Activated CD8-positive, alpha-beta T cell treated with anti-CD3 and anti-CD28 coated beads for 36 hours (primary cell): ENCODE measurements at regions not wholly inside any gene's neighbourhood (a gene's known extent, or its start where the extent isn't known, plus 50 kb on each side); places are given as distances from the start of the nearest gene placed in this dataset.
"Not testable (repeated sequence)": the region's sequence is repeated elsewhere in the genome, so short reads cannot be mapped to it uniquely, and the experiment has no call there.

Source experiments
- ATAC-seq: fragments of 200-7000 bp; cut with Tn5 transposase; one replicate; pipeline ENCODE4 v1.10.0; 2021; ENCODE audit warnings: mild to moderate bottlenecking, moderate library complexity
- CTCF ChIA-PET: fragments of 350-600 bp; sonication (Branson Sonifier 250); formaldehyde crosslinking; loops from one replicate; lab custom pipeline; 2021; ENCODE audit warnings: antibody characterized with exemption; lab: Charles Lee
- POLR2A ChIA-PET: fragments of 350-600 bp; sonication (Branson Sonifier 250); formaldehyde crosslinking; loops from one replicate; lab custom pipeline; 2021; ENCODE audit warnings: antibody characterized with exemption; lab: Charles Lee
- DNase-seq: peaks from one replicate; pipeline ENCODE4 v3.0.0-alpha.2; 2020
- H3K27ac Mint-ChIP-seq: one replicate; pipeline ENCODE4 v1.8.0; 2021; ENCODE audit warnings: mild to moderate bottlenecking, mixed read lengths
- H3K27me3 Mint-ChIP-seq: one replicate; pipeline ENCODE4 v1.8.0; 2021; ENCODE audit warnings: mixed read lengths
- H3K36me3 Mint-ChIP-seq: one replicate; pipeline ENCODE4 v1.8.0; 2021; ENCODE audit warnings: low read depth, mixed read lengths
- H3K4me1 Mint-ChIP-seq: one replicate; pipeline ENCODE4 v1.8.0; 2021; ENCODE audit warnings: low read depth, mixed read lengths
- H3K4me3 Mint-ChIP-seq: one replicate; pipeline ENCODE4 v1.8.0; 2021; ENCODE audit warnings: mild to moderate bottlenecking, moderate library complexity, mixed read lengths
- H3K9me3 Mint-ChIP-seq: one replicate; pipeline ENCODE4 v1.8.0; 2021; ENCODE audit warnings: mixed read lengths
- intact Hi-C: fragments of 100-400 bp; cut with micrococcal nuclease; formaldehyde crosslinking; loops from one replicate; pipeline ENCODE4 v1.10.0; 2022
- TF ChIP-seq, protein P1 (sequence below): fragments of 200-600 bp; IDR thresholded peaks from one replicate; pipeline ENCODE4 v1.8.0; 2022; ENCODE audit warnings: antibody characterized with exemption, mild to moderate bottlenecking

GRCh38 chr11:14587258-14587657 lies 56.3 kb upstream of the PDE3B start:
- TF ChIP-seq, protein P1, sequence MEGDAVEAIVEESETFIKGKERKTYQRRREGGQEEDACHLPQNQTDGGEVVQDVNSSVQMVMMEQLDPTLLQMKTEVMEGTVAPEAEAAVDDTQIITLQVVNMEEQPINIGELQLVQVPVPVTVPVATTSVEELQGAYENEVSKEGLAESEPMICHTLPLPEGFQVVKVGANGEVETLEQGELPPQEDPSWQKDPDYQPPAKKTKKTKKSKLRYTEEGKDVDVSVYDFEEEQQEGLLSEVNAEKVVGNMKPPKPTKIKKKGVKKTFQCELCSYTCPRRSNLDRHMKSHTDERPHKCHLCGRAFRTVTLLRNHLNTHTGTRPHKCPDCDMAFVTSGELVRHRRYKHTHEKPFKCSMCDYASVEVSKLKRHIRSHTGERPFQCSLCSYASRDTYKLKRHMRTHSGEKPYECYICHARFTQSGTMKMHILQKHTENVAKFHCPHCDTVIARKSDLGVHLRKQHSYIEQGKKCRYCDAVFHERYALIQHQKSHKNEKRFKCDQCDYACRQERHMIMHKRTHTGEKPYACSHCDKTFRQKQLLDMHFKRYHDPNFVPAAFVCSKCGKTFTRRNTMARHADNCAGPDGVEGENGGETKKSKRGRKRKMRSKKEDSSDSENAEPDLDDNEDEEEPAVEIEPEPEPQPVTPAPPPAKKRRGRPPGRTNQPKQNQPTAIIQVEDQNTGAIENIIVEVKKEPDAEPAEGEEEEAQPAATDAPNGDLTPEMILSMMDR, result no peak
- no peaks in the 10 kb centered on the region for H3K27me3 Mint-ChIP-seq
- no peak for DNase-seq
- no peak for ATAC-seq
- H3K27ac Mint-ChIP-seq, result peak overlapping the region; percentile 10
- H3K36me3 Mint-ChIP-seq, result peaks cover 71% of the 10 kb centered on the region
- CTCF ChIA-PET, result interaction anchor here (1.3 kb wide), 1 partner anchor 50 kb away, joined by 3 read pairs; no protein-coding TSS in a partner anchor
- no peak overlapping the region for H3K4me3 Mint-ChIP-seq
- POLR2A ChIA-PET, result no interaction called here
- peaks cover 10% of the 10 kb centered on the region for H3K9me3 Mint-ChIP-seq
- intact Hi-C loops, result no loop called here
- peaks cover 41% of the 10 kb centered on the region for H3K4me1 Mint-ChIP-seq

DNA sequence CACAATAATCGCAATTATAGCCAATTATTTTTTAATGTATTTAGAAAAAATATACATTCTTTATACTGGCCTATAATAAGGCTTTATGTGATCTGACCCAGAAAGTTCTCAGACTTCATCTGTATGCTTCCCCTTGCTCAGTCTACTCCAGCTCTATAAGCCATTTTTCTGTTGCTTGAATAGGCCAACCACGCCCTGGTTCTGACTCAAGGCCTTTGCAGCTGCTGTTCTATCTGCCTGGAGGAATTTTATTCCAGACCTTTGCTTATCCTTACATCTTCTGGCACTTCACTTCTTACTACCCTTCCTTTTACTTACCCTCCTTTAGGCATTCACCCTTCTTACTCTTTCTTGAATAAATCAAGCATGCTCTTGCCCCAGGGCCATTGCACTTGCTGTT lies 54.9 kb upstream of the PDE3B start:
- ATAC-seq (no peak), DNase-seq (no peak)
- Mint-ChIP-seq H3K4me3 (no peak overlapping the region), H3K4me1 (peaks cover 32% of the 10 kb centered on the region), H3K9me3 (peaks cover 11% of the 10 kb centered on the region), H3K27me3 (no peaks in the 10 kb centered on the region), H3K27ac (no peak overlapping the region), H3K36me3 (peaks cover 71% of the 10 kb centered on the region)
- intact Hi-C loops, result no loop called here
- TF ChIP-seq, protein P1, result no peak
- CTCF ChIA-PET, result no interaction called here
- POLR2A ChIA-PET, result no interaction called here

DNA sequence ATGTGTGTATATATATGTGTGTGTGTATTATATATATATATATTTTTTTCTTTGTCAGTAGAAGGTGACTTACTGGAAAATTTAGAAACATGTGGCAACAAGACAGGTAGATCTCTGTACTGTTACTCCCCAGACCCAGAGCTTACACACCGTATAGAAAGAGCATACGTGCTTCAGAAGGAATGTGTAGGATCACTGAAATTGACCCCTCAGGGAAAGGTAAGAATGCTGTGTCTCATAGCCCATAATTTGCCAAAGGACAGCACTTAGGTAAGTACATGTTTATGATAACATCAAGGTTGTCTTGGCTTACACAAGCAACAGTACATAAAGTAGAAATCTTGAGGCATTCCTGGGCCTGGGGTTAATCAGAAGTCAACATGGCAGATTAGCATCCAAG lies 54.2 kb upstream of the PDE3B start:
- ATAC-seq, result no peak
- Mint-ChIP-seq H3K27me3 (no peaks in the 10 kb centered on the region), H3K4me1 (peaks cover 29% of the 10 kb centered on the region), H3K36me3 (peaks cover 72% of the 10 kb centered on the region), H3K9me3 (peaks cover 11% of the 10 kb centered on the region), H3K4me3 (no peak overlapping the region), H3K27ac (no peak overlapping the region)
- CTCF ChIA-PET, result no interaction called here
- TF ChIP-seq, protein P1, result no peak
- no peak for DNase-seq
- intact Hi-C loops, result no loop called here
- POLR2A ChIA-PET, result no interaction called here

DNA sequence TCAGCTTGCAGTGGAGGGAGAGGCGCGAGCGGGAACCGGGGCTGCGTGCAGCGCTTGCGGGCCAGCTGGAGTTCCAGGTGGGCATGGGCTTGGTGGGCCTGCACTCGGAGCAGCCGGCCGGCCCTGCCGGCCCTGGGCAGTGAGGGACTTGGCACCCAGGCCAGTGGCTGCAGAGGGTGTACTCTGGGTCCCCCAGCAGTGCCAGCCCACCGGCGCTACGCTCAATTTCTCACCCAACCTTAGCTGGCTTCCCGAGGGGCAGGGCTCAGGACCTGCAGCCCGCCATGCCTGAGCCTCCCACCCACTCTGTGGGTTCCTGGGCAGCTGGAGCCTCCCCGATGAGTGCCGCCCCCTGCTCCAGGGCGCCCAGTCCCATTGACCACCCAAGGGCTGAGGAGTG lies 52.6 kb upstream of the PDE3B start:
- Mint-ChIP-seq H3K9me3 (peaks cover 17% of the 10 kb centered on the region), H3K4me1 (peaks cover 18% of the 10 kb centered on the region), H3K36me3 (peaks cover 68% of the 10 kb centered on the region)
- DNase-seq, POLR2A ChIA-PET, CTCF ChIA-PET, H3K27me3 Mint-ChIP-seq, H3K4me3 Mint-ChIP-seq, ATAC-seq, intact Hi-C loops, H3K27ac Mint-ChIP-seq: not testable (repeated sequence)

- ChIA-PET POLR2A (interaction anchor here (1.0 kb wide), 1 partner anchor 30 kb away, joined by 3 read pairs; no protein-coding TSS in a partner anchor), CTCF (no interaction called here)
- ATAC-seq, result no peak
- intact Hi-C loops, result no loop called here
- H3K27me3 Mint-ChIP-seq, result no peaks in the 10 kb centered on the region
- no peak overlapping the region for H3K4me3 Mint-ChIP-seq
- TF ChIP-seq, protein P1, result no peak
- H3K4me1 Mint-ChIP-seq, result peaks cover 30% of the 10 kb centered on the region
- no peak overlapping the region for H3K27ac Mint-ChIP-seq
- no peak for DNase-seq
- peaks cover 74% of the 10 kb centered on the region for H3K36me3 Mint-ChIP-seq
- H3K9me3 Mint-ChIP-seq, result peaks cover 34% of the 10 kb centered on the region
Measured at GRCh38 chr11:14593671-14594070, 49.9 kb upstream of the PDE3B start.
